K562 (cell line): ENCODE measurements at regions not wholly inside any gene's neighbourhood (a gene's known extent, or its start where the extent isn't known, plus 50 kb on each side); places are given as distances from the start of the nearest gene placed in this dataset.

Experiments used
- ATAC-seq: fragments of 200-7000 bp; cut with Tn5 transposase; 3 replicates; pipeline ENCODE4 v1.9.1; 2020; ENCODE audit warnings: moderate library complexity
- BruUV-seq: library from RNA; stranded (reverse); fragments of 400-500 nt; replicated peaks from 2 replicates; lab custom pipeline; 2021; lab: Mats Ljungman, UMichigan
- CTCF ChIA-PET: fragments of 300-600 bp; formaldehyde crosslinking; extraction: SDS; loops from one replicate; lab custom pipeline; 2021; ENCODE audit warnings: low intra/inter-chr PET ratio; lab: Yijun Ruan, JAX
- POLR2A ChIA-PET: fragments of 300-600, 350-650 bp; sonication (Branson Sonifier 250); formaldehyde crosslinking; extraction: SDS; loops from one replicate; lab custom pipeline; 2021; ENCODE audit warnings: antibody characterized with exemption, inconsistent platforms; lab: Yijun Ruan, JAX
- DNase-seq, 4 experiments: peaks; one replicate each; pipeline versions ENCODE4 v3.0.0 to v3.0.0-alpha.2; 2011 to 2018; ENCODE audit warnings: low spot score in 3 of 4, mixed read lengths in 3 of 4; ENCODE audit errors: extremely low read depth in 1 of 4
- FAIRE-seq: peaks from 2 replicates; lab custom pipeline; 2011; peaks lifted over from hg19 to GRCh38; lab: Jason Lieb, UNC
- H2AFZ ChIP-seq: 2 replicates; pipeline ENCODE4 v1.6.0; 2011; ENCODE audit warnings: low read depth, low read length, control low read depth, inconsistent platforms
- H3K27ac ChIP-seq: fragments of 200-600 bp; 3 replicates; pipeline ENCODE4 v1.8.0; 2011; ENCODE audit warnings: low read depth, mild to moderate bottlenecking, control low read depth, inconsistent platforms, low read length, moderate library complexity, mixed read lengths; ENCODE audit errors: extremely low read depth
- H3K27me3 ChIP-seq, 2 experiments: fragments of 300-600 bp in 1 of 2; 2 replicates in 1 of 2; 3 replicates in 1 of 2; pipeline versions ENCODE4 v1.6.0 to v1.8.0; 2011; ENCODE audit warnings: inconsistent platforms in 2 of 2, low read length in 2 of 2, mild to moderate bottlenecking in 1 of 2, mixed read lengths in 1 of 2, moderate library complexity in 1 of 2; ENCODE audit not compliant: control insufficient read depth in 2 of 2, insufficient read depth in 2 of 2
- H3K36me3 ChIP-seq: fragments of 300-600 bp; 3 replicates; pipeline ENCODE4 v1.8.0; 2011; ENCODE audit warnings: mild to moderate bottlenecking, low read length, inconsistent platforms; ENCODE audit not compliant: control insufficient read depth, insufficient read depth
- H3K4me1 ChIP-seq, 2 experiments: fragments of 200-600 bp in 1 of 2; replicated peaks in 1 of 2; 2 replicates in 1 of 2; 3 replicates in 1 of 2; pipeline versions ENCODE4 v1.5.1 to v1.8.0; 2011; ENCODE audit warnings: inconsistent platforms in 2 of 2, low read length in 2 of 2, mild to moderate bottlenecking in 1 of 2, mixed read lengths in 1 of 2, moderate library complexity in 1 of 2; ENCODE audit not compliant: control insufficient read depth in 2 of 2, insufficient read depth in 2 of 2
- H3K4me2 ChIP-seq: 2 replicates; pipeline ENCODE4 v1.6.1; 2011; ENCODE audit warnings: low read length, control low read depth, inconsistent platforms, mixed read lengths; ENCODE audit not compliant: insufficient read depth
- H3K4me3 ChIP-seq: fragments of 200-600 bp; sonication (generic), shearing (Covaris generic); 2 replicates; pipeline ENCODE4 v1.5.1; 2016; ENCODE audit warnings: control low read depth, inconsistent platforms
- H3K79me2 ChIP-seq: fragments of 200-600 bp; 3 replicates; pipeline ENCODE4 v1.8.0; 2011; ENCODE audit warnings: low read length, inconsistent platforms; ENCODE audit not compliant: control insufficient read depth, insufficient read depth
- H3K9ac ChIP-seq, 2 experiments: 2 replicates each; pipeline versions ENCODE4 v1.6.0 to v1.6.1; 2011; ENCODE audit warnings: low read depth in 2 of 2, low read length in 2 of 2, control low read depth in 1 of 2, inconsistent platforms in 1 of 2, mild to moderate bottlenecking in 1 of 2, mixed read lengths in 1 of 2; ENCODE audit not compliant: insufficient read depth in 1 of 2
- H3K9me1 ChIP-seq: one replicate; pipeline ENCODE4 v1.6.0; 2011; ENCODE audit warnings: inconsistent platforms, mild to moderate bottlenecking, low read length, moderate library complexity; ENCODE audit not compliant: control insufficient read depth, insufficient read depth
- H3K9me3 ChIP-seq: replicated peaks from 2 replicates; pipeline ENCODE4 v1.5.1; 2011; ENCODE audit warnings: low read depth, low read length, inconsistent platforms; ENCODE audit not compliant: control insufficient read depth, insufficient read depth
- H4K20me1 ChIP-seq: replicated peaks from 2 replicates; pipeline ENCODE4 v1.6.1; 2011; ENCODE audit warnings: low read length, inconsistent platforms, mixed read lengths; ENCODE audit not compliant: control insufficient read depth, insufficient read depth
- ATF3 ChIP-seq, 2 experiments: fragments of 450-650 bp in 1 of 2; sonication (generic) in 1 of 2; formaldehyde crosslinking in 1 of 2; IDR thresholded peaks in 1 of 2; conservative IDR thresholded peaks in 1 of 2; 2 replicates each; pipeline versions ENCODE4 v1.6.1 to v1.8.1; 2016 to 2023; ENCODE audit warnings: mild to moderate bottlenecking in 2 of 2, moderate library complexity in 2 of 2, inconsistent platforms in 1 of 2, missing genetic modification reagents in 1 of 2
- GATAD2A ChIP-seq: fragments of 450-650 bp; IDR thresholded peaks from 2 replicates; pipeline ENCODE4 v1.6.1; 2017
- KLF1 ChIP-seq: fragments of 450-650 bp; IDR thresholded peaks from 2 replicates; pipeline ENCODE4 v1.6.1; 2016; ENCODE audit warnings: missing genetic modification characterization, missing compliant biosample characterization
- NFRKB ChIP-seq: fragments of 450-650 bp; IDR thresholded peaks from 2 replicates; pipeline ENCODE4 v1.6.1; 2016; ENCODE audit warnings: low read depth
- SRSF1 ChIP-seq: fragments of 200-400 bp; formaldehyde crosslinking; IDR thresholded peaks from 2 replicates; pipeline ENCODE4 v1.6.1; 2017; ENCODE audit warnings: mild to moderate bottlenecking, low read depth, low read length, moderate library complexity
- THRAP3 ChIP-seq: fragments of 450-650 bp; IDR thresholded peaks from 2 replicates; pipeline ENCODE4 v1.6.1; 2016; ENCODE audit warnings: mild to moderate bottlenecking, inconsistent platforms, borderline replicate concordance
- ZNF384 ChIP-seq: IDR thresholded peaks from 2 replicates; pipeline ENCODE4 v1.6.1; 2012; ENCODE audit warnings: low read depth, low read length, improper control_type of control experiment
- ZNF436 ChIP-seq: fragments of 250-450, 450-650 bp; sonication (Bioruptor Pico); formaldehyde crosslinking; IDR thresholded peaks from 2 replicates; pipeline ENCODE4 v1.7.0; 2020; ENCODE audit warnings: mild to moderate bottlenecking
- ZNF592 ChIP-seq: fragments of 450-650 bp; IDR thresholded peaks from 2 replicates; pipeline ENCODE4 v1.6.1; 2017; ENCODE audit warnings: antibody characterized with exemption, mild to moderate bottlenecking
- ZNF609 ChIP-seq: sonication (generic); formaldehyde crosslinking; IDR thresholded peaks from 2 replicates; pipeline ENCODE4 v1.8.1; 2023; ENCODE audit warnings: missing genetic modification reagents, mild to moderate bottlenecking, borderline replicate concordance
- ZNF75A ChIP-seq: fragments of 450-650 bp; formaldehyde crosslinking; IDR thresholded peaks from 2 replicates; pipeline ENCODE4 v1.4.0; 2020; ENCODE audit warnings: mild to moderate bottlenecking
- WGBS: fragments of 100-300 bp; shearing (Covaris generic); methylation state at CpG from one replicate; pipeline ENCODE4 v1.1.6; 2016; ENCODE audit warnings: low coverage, mixed read lengths; ENCODE audit not compliant: insufficient coverage; ENCODE audit errors: missing lambda C conversion rate; 5-methylcytosine and 5-hydroxymethylcytosine counted together
- in situ Hi-C: fragments of 300-500 bp; cut with MboI; formaldehyde crosslinking; loops from 4 replicates; pipeline ENCODE4 v1.15.0; 2018; ENCODE audit warnings: inconsistent platforms, mixed read lengths
- intact Hi-C: fragments of 100-400 bp; cut with micrococcal nuclease; formaldehyde crosslinking; loops from 2 replicates; pipeline ENCODE4 v1.14.2; 2022

GRCh38 chr12:92627511-92627910 lies 75.3 kb upstream of the PLEKHG7 start:
- 0% methylated on average over 2 of the region's 2 CpGs for whole genome bisulfite sequencing
- BruUV-seq = no TSS peak
- Histone ChIP-seq H3K36me3 (no peaks in the 10 kb centered on the region), H3K27ac (no peak overlapping the region), H3K4me3 (no peak overlapping the region), H3K9me1 (no peaks in the 10 kb centered on the region), H4K20me1 (no peaks in the 10 kb centered on the region), H3K4me2 (no peak overlapping the region), H3K79me2 (no peaks in the 10 kb centered on the region), H2AFZ (no peak overlapping the region), H3K27me3 (peaks cover 13 to 19% of the 10 kb centered on the region in 2 experiments; a peak in 3 of 5 replicates), H3K4me1 (no peaks in the 10 kb centered on the region), H3K9ac (no peak overlapping the region), H3K9me3 (no peaks in the 10 kb centered on the region)
- in situ Hi-C loops (loop anchor here (25.0 kb wide), 1 partner anchor 1665 kb away; the partner anchor contains the start of gene CCER1), intact Hi-C loops (no loop called here)
- ChIA-PET CTCF (no interaction called here), POLR2A (no interaction called here)
- no peak for ATAC-seq
- no peak for FAIRE-seq
- no peak for DNase-seq
- TF ChIP-seq NFRKB (no peak), ATF3 (IDR thresholded peaks at IDR 0.05) (no peak), ATF3 (CRISPR knock-in tag; conservative IDR thresholded peaks at IDR 0.05) (no peak), ZNF592 (no peak), ZNF436 (CRISPR knock-in tag) (no peak), SRSF1 (no peak), ZNF609 (no peak), ZNF75A (CRISPR knock-in tag) (no peak), ZNF384 (no peak), THRAP3 (no peak), GATAD2A (no peak), KLF1 (tag) (no peak)
